ENCODE measurements at regions not wholly inside any gene's neighbourhood (a gene's known extent, or its start where the extent isn't known, plus 50 kb on each side); places are given as distances from the start of the nearest gene placed in this dataset.

- H3K4me3 Mint-ChIP-seq (ENCODE audit: unreplicated experiment): no peak overlapping the region
- no peak overlapping the region for H3K27ac Mint-ChIP-seq (ENCODE audit: low read depth, unreplicated experiment)
- DNase-seq (ENCODE audit: unreplicated experiment): no peak
- ChIA-PET CTCF (no interaction called here), POLR2A (interaction anchor here (0.6 kb wide), 1 partner anchor 7 kb away, joined by 3 read pairs; no protein-coding TSS in a partner anchor)
- intact Hi-C loops (cut with micrococcal nuclease): no loop called here
- peaks cover 7% of the 10 kb centered on the region for H3K4me1 Mint-ChIP-seq (ENCODE audit: insufficient read depth, unreplicated experiment)
- BruUV-seq (replicated peaks): no TSS peak
- H3K27me3 Mint-ChIP-seq (ENCODE audit: insufficient read depth, unreplicated experiment): peaks cover 12% of the 10 kb centered on the region
- TF ChIP-seq CTCF (IDR thresholded peaks at IDR 0.05; ENCODE audit: unreplicated experiment): no peak
- no peaks in the 10 kb centered on the region for H3K9me3 Mint-ChIP-seq (ENCODE audit: unreplicated experiment)
- H3K36me3 Mint-ChIP-seq (ENCODE audit: insufficient read depth, unreplicated experiment): no peaks in the 10 kb centered on the region
Observed at GRCh38 chr3:22986958-22987357, 216.2 kb upstream of the UBE2E2 start.

- H3K27me3 Mint-ChIP-seq (ENCODE audit: insufficient read depth, unreplicated experiment): peaks cover 1% of the 10 kb centered on the region
- no peak overlapping the region for H3K27ac Mint-ChIP-seq (ENCODE audit: low read depth, unreplicated experiment)
- no peak overlapping the region for H3K4me3 Mint-ChIP-seq (ENCODE audit: unreplicated experiment)
- ChIA-PET CTCF (no interaction called here), POLR2A (no interaction called here)
- BruUV-seq (replicated peaks): no TSS peak
- TF ChIP-seq CTCF (IDR thresholded peaks at IDR 0.05; ENCODE audit: unreplicated experiment): no peak
- no peaks in the 10 kb centered on the region for H3K9me3 Mint-ChIP-seq (ENCODE audit: unreplicated experiment)
- H3K4me1 Mint-ChIP-seq (ENCODE audit: insufficient read depth, unreplicated experiment): no peaks in the 10 kb centered on the region
- no peak for DNase-seq (ENCODE audit: unreplicated experiment)
- no peaks in the 10 kb centered on the region for H3K36me3 Mint-ChIP-seq (ENCODE audit: insufficient read depth, unreplicated experiment)
- intact Hi-C loops (cut with micrococcal nuclease): no loop called here
Observed at GRCh38 chr3:22988566-22988965, 214.6 kb upstream of the UBE2E2 start.

- no TSS peak for BruUV-seq (replicated peaks)
- no peak for TF ChIP-seq CTCF (IDR thresholded peaks at IDR 0.05; ENCODE audit: unreplicated experiment)
- Mint-ChIP-seq H3K27ac (ENCODE audit: low read depth, unreplicated experiment) (no peak overlapping the region), H3K4me3 (ENCODE audit: unreplicated experiment) (no peak overlapping the region), H3K36me3 (ENCODE audit: insufficient read depth, unreplicated experiment) (no peaks in the 10 kb centered on the region), H3K9me3 (ENCODE audit: unreplicated experiment) (no peaks in the 10 kb centered on the region), H3K4me1 (ENCODE audit: insufficient read depth, unreplicated experiment) (no peaks in the 10 kb centered on the region), H3K27me3 (ENCODE audit: insufficient read depth, unreplicated experiment) (no peaks in the 10 kb centered on the region)
- POLR2A ChIA-PET: no interaction called here
- DNase-seq (ENCODE audit: unreplicated experiment): no peak
- intact Hi-C loops (cut with micrococcal nuclease): no loop called here
- CTCF ChIA-PET: no interaction called here
Observed at GRCh38 chr3:22989716-22990115, 213.4 kb upstream of the UBE2E2 start.

GRCh38 chr3:22990291-22991200 is 212.6 kb upstream of the UBE2E2 start:
- Mint-ChIP-seq H3K27ac (ENCODE audit: low read depth, unreplicated experiment) (no peak overlapping the region), H3K4me3 (ENCODE audit: unreplicated experiment) (no peak overlapping the region), H3K27me3 (ENCODE audit: insufficient read depth, unreplicated experiment) (no peaks in the 10 kb centered on the region), H3K9me3 (ENCODE audit: unreplicated experiment) (no peaks in the 10 kb centered on the region), H3K36me3 (ENCODE audit: insufficient read depth, unreplicated experiment) (no peaks in the 10 kb centered on the region), H3K4me1 (ENCODE audit: insufficient read depth, unreplicated experiment) (no peaks in the 10 kb centered on the region)
- no TSS peak for BruUV-seq (replicated peaks)
- ChIA-PET POLR2A (no interaction called here), CTCF (no interaction called here)
- intact Hi-C loops (cut with micrococcal nuclease): no loop called here
- DNase-seq (ENCODE audit: unreplicated experiment): no peak
- TF ChIP-seq CTCF (IDR thresholded peaks at IDR 0.05; ENCODE audit: unreplicated experiment): no peak

All from MCF 10A (cell line).